ENCODE measurements at regions not wholly inside any gene's neighbourhood (a gene's known extent, or its start where the extent isn't known, plus 50 kb on each side); places are given as distances from the start of the nearest gene placed in this dataset.

DNA sequence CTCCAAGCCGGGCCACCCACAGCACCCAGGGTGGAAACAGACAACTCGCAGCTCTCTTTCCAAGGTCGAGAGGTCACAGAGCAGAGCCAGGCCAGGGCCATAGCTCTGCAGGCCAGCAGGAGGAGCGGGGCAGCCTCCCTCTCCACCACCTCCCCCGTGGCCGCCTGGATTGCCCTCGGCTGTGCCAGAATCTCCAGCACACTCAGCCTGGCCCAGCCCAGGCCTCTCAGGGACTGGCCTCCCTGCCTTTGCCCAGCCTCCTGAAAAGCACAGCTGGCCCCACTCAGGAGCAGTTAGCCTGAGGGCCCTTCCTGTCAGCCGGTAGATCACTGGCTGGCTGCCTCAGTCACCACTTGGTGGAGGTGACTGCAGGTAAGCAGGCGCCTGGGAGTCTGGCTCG, 85.8 kb upstream of the SEC14L1 start:
- Mint-ChIP-seq H3K4me1 (peaks cover 16% of the 10 kb centered on the region), H3K4me3 (no peak overlapping the region), H3K9me3 (no peaks in the 10 kb centered on the region), H3K36me3 (no peaks in the 10 kb centered on the region), H3K27me3 (ENCODE audit: low read depth) (peaks cover 17% of the 10 kb centered on the region), H3K27ac (no peak overlapping the region)
- TF ChIP-seq, protein P1, sequence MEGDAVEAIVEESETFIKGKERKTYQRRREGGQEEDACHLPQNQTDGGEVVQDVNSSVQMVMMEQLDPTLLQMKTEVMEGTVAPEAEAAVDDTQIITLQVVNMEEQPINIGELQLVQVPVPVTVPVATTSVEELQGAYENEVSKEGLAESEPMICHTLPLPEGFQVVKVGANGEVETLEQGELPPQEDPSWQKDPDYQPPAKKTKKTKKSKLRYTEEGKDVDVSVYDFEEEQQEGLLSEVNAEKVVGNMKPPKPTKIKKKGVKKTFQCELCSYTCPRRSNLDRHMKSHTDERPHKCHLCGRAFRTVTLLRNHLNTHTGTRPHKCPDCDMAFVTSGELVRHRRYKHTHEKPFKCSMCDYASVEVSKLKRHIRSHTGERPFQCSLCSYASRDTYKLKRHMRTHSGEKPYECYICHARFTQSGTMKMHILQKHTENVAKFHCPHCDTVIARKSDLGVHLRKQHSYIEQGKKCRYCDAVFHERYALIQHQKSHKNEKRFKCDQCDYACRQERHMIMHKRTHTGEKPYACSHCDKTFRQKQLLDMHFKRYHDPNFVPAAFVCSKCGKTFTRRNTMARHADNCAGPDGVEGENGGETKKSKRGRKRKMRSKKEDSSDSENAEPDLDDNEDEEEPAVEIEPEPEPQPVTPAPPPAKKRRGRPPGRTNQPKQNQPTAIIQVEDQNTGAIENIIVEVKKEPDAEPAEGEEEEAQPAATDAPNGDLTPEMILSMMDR (IDR thresholded peaks at IDR 0.05; ENCODE audit: unreplicated experiment): no peak
- no peak for DNase-seq (ENCODE audit: low spot score in 2 of 2, unreplicated experiment in 2 of 2)

DNA sequence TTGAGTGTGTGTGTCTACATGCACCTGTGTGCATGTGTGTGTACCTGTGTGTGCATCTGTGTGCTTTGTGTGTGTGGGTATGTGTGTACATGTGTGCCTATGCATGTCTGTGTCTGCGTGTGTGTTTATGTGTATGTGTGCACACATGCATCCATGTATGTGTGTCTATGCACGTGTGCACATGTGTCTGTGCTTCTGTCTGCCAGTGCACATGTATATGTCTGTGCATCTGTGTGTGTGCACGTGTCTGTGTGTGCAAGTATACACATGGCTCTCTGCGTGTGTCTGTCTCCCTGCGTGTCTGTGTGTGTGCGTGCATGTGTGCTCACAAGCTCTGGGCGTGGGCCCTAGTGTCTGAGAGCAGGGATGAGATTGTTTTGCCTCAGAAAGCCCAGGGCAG, 85.3 kb upstream of the SEC14L1 start:
- Mint-ChIP-seq H3K4me1 (peaks cover 16% of the 10 kb centered on the region), H3K27ac (no peak overlapping the region), H3K27me3 (ENCODE audit: low read depth) (peaks cover 17% of the 10 kb centered on the region), H3K9me3 (no peaks in the 10 kb centered on the region), H3K4me3 (no peak overlapping the region), H3K36me3 (no peaks in the 10 kb centered on the region)
- DNase-seq (ENCODE audit: low spot score in 2 of 2, unreplicated experiment in 2 of 2): no peak
- TF ChIP-seq, protein P1 (IDR thresholded peaks at IDR 0.05; ENCODE audit: unreplicated experiment): no peak

DNA sequence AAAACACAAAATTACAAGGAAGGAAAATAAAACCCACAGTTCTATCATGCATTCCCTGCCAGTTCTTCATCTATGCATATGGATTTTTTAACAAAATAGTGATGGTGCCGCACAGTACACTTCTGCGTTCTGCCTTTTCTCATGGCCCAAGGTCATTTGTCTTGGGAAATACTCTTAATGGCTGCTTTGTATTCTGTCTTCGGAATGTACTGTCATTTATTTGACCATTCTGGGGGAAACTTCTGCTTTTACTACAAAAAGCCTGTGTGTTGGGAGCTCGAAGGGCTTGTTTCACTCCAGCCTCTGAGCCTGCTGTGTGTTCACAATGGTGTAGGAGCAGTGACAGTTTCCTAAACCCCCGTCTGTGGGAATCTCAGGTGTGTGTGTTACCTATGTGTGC, 82.8 kb upstream of the SEC14L1 start:
- Mint-ChIP-seq H3K4me3 (no peak overlapping the region), H3K27ac (no peak overlapping the region), H3K27me3 (ENCODE audit: low read depth) (peaks cover 6% of the 10 kb centered on the region), H3K9me3 (no peaks in the 10 kb centered on the region), H3K36me3 (no peaks in the 10 kb centered on the region), H3K4me1 (peaks cover 16% of the 10 kb centered on the region)
- DNase-seq (ENCODE audit: low spot score in 2 of 2, unreplicated experiment in 2 of 2): no peak
- TF ChIP-seq, protein P1 (IDR thresholded peaks at IDR 0.05; ENCODE audit: unreplicated experiment): no peak

DNA sequence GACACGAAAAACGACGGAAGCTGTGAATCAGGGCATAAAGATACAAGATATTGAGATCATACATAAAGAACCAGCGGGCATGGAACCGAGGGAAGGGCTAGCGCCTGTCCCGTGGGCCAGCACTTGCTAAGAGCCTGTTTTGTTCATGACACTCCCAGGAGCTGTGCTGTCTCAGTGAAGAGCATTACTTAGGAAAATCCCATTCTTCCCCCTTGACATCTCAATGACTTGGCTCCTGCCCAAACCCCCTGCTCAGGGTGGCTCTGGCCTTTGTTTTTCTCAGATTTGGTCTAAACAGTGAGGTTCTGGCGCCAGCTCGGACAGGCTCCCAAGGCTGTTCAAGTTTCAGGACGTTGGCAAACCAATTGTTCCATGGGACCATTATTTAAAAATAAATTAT, 79.1 kb upstream of the SEC14L1 start:
- Mint-ChIP-seq H3K27ac (no peak overlapping the region), H3K4me1 (no peaks in the 10 kb centered on the region), H3K27me3 (ENCODE audit: low read depth) (peaks cover 16% of the 10 kb centered on the region), H3K4me3 (no peak overlapping the region), H3K9me3 (no peaks in the 10 kb centered on the region), H3K36me3 (no peaks in the 10 kb centered on the region)
- DNase-seq (ENCODE audit: low spot score in 2 of 2, unreplicated experiment in 2 of 2): no peak
- TF ChIP-seq, protein P1 (IDR thresholded peaks at IDR 0.05; ENCODE audit: unreplicated experiment): no peak

DNA sequence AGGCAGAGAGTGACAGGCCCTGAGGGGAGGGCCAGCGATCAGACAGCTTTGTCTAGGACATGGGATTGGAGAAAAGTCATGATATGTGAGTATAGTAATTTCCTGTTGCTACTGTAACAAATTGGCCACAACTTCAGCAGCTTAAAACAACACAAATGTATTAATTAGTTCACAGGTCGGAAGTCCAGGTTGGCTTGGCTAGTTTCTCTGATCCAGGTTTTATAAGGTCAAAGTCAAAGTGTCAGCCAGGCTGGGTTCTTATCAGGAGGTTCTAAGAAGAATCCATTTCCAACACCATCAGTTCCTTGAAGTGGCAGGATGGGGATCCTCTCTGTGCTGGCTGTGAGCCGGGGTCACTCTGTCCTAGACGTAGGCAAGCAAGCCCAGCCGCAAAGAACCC, 76.2 kb upstream of the SEC14L1 start:
- no peaks in the 10 kb centered on the region for H3K9me3 Mint-ChIP-seq
- no peaks in the 10 kb centered on the region for H3K4me1 Mint-ChIP-seq
- no peak for DNase-seq (ENCODE audit: low spot score in 2 of 2, unreplicated experiment in 2 of 2)
- H3K27me3 Mint-ChIP-seq (ENCODE audit: low read depth): peaks cover 41% of the 10 kb centered on the region
- H3K27ac Mint-ChIP-seq: no peak overlapping the region
- H3K4me3 Mint-ChIP-seq: no peak overlapping the region
- TF ChIP-seq, protein P1 (IDR thresholded peaks at IDR 0.05; ENCODE audit: unreplicated experiment): no peak
- H3K36me3 Mint-ChIP-seq: no peaks in the 10 kb centered on the region

DNA sequence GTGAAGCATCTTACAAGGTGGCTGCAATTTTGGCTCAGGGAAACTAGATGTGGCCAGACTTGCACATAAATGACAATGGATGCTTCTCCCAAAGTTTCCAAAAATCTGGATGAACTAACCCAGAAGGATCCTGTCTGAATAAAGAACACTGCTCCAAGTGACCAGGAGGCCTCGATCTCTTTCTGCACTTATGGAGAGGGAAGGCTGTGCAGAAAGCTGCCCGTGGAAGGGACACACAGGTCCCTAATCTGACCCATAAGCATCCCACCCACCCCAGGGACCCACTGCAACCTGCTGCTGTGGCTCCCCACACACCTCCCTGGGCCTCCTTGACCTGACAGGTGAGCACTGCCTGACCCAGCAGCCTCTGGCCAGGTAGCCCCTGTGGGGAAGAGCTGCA, 74.6 kb upstream of the SEC14L1 start:
- Mint-ChIP-seq H3K4me1 (no peaks in the 10 kb centered on the region), H3K27ac (no peak overlapping the region), H3K27me3 (ENCODE audit: low read depth) (peaks cover 54% of the 10 kb centered on the region), H3K4me3 (no peak overlapping the region), H3K9me3 (no peaks in the 10 kb centered on the region), H3K36me3 (no peaks in the 10 kb centered on the region)
- TF ChIP-seq, protein P1 (IDR thresholded peaks at IDR 0.05; ENCODE audit: unreplicated experiment): no peak
- DNase-seq (ENCODE audit: low spot score in 2 of 2, unreplicated experiment in 2 of 2): no peak

All from mesothelial cell of epicardium (in vitro differentiated cells).